Small intestine (tissue), 7 donors: ENCODE measurements at regions not wholly inside any gene's neighbourhood (a gene's known extent, or its start where the extent isn't known, plus 50 kb on each side); places are given as distances from the start of the nearest gene placed in this dataset.

Source experiments
- DNase-seq, 2 donors: peaks; one replicate each; pipeline versions ENCODE4 v3.0.0 to v3.0.0-alpha.2; 2013
- FAIRE-seq: peaks from 2 replicates; lab custom pipeline; 2012; peaks lifted over from hg19 to GRCh38; lab: Jason Lieb, UNC
- H3K27ac ChIP-seq, 3 donors: one replicate each; pipeline ENCODE4 v1.5.1; 2013; ENCODE audit warnings: low read length in 2 of 3, mild to moderate bottlenecking in 2 of 3, control low read depth in 1 of 3, inconsistent platforms in 1 of 3, low read depth in 1 of 3, moderate library complexity in 1 of 3
- H3K27me3 ChIP-seq, 3 donors: one replicate each; pipeline ENCODE4 v1.6.1; 2013; ENCODE audit warnings: low read length in 3 of 3, inconsistent platforms in 1 of 3; ENCODE audit not compliant: control insufficient read depth in 3 of 3, insufficient read depth in 3 of 3
- H3K36me3 ChIP-seq, 3 donors: one replicate each; pipeline ENCODE4 v1.6.1; 2013; ENCODE audit warnings: low read length in 3 of 3, inconsistent platforms in 1 of 3, low read depth in 1 of 3, mild to moderate bottlenecking in 1 of 3, moderate library complexity in 1 of 3; ENCODE audit not compliant: control insufficient read depth in 3 of 3, insufficient read depth in 2 of 3
- H3K4me1 ChIP-seq, 3 donors: one replicate each; pipeline ENCODE4 v1.6.1; 2013; ENCODE audit warnings: low read length in 2 of 3, inconsistent platforms in 1 of 3, low read depth in 1 of 3, mild to moderate bottlenecking in 1 of 3, moderate library complexity in 1 of 3; ENCODE audit not compliant: control insufficient read depth in 3 of 3, insufficient read depth in 2 of 3
- H3K4me3 ChIP-seq, 3 donors: one replicate each; pipeline ENCODE4 v1.5.1; 2013; ENCODE audit warnings: low read length in 3 of 3, control low read depth in 1 of 3, inconsistent platforms in 1 of 3, low read depth in 1 of 3, mild to moderate bottlenecking in 1 of 3, moderate library complexity in 1 of 3
- H3K9me3 ChIP-seq, 2 donors: one replicate each; pipeline ENCODE4 v1.6.1; 2013; ENCODE audit warnings: low read depth in 1 of 2, low read length in 1 of 2; ENCODE audit not compliant: control insufficient read depth in 2 of 2, insufficient read depth in 1 of 2
- WGBS, 3 donors: extraction: QIAGEN DNeasy Blood & Tissue Kit; methylation state at CpG; one replicate each; pipeline ENCODE4 v1.1.7; 2013; 5-methylcytosine and 5-hydroxymethylcytosine counted together
- donor health status: healthy with polysubstance abuse.
- donor health status: control.
- donor health status: control.
- donor health status: Bipolar disorder and iron deficiency.
- donor health status: healthy.

GRCh38 chr9:679462-679861 is 162.0 kb upstream of the DMRT1 start:
- 93 to 96% (median 94%) methylated on average over 6 of the region's 6 CpGs for WGBS, 3 donors
- Histone ChIP-seq H3K4me3 (no peak overlapping the region), H3K27me3 (no peaks in the 10 kb centered on the region), H3K9me3 (no peaks in the 10 kb centered on the region), H3K4me1 (peaks cover 0 to 25% (median 5%) of the 10 kb centered on the region in 3 donors), H3K27ac (no peak overlapping the region), H3K36me3 (peaks cover 0 to 3% (median 0%) of the 10 kb centered on the region in 3 donors)
- no peak for DNase-seq
- FAIRE-seq: no peak

GRCh38 chr9:680106-680505 is 161.4 kb upstream of the DMRT1 start:
- Histone ChIP-seq H3K4me1 (peaks cover 0 to 27% (median 5%) of the 10 kb centered on the region in 3 donors), H3K9me3 (no peaks in the 10 kb centered on the region), H3K27ac (no peak overlapping the region), H3K4me3 (no peak overlapping the region), H3K36me3 (peaks cover 0 to 3% (median 0%) of the 10 kb centered on the region in 3 donors), H3K27me3 (no peaks in the 10 kb centered on the region)
- DNase-seq (no peak), FAIRE-seq (no peak)
- 70 to 84% (median 83%) methylated on average over 5 of the region's 5 CpGs for WGBS, 3 donors

GRCh38 chr9:682633-683508 is 158.6 kb upstream of the DMRT1 start:
- FAIRE-seq: no peak
- no peaks in the 10 kb centered on the region for H3K9me3 ChIP-seq
- peaks cover 0 to 34% (median 1%) of the 10 kb centered on the region in 3 donors for H3K4me1 ChIP-seq
- H3K27me3 ChIP-seq: no peaks in the 10 kb centered on the region
- H3K36me3 ChIP-seq: peaks cover 0 to 9% (median 0%) of the 10 kb centered on the region in 3 donors
- H3K4me3 ChIP-seq: peak overlapping the region in 1 of 3 donors; percentile 18
- peak overlapping the region; percentile 38 to 92 (median 81) for H3K27ac ChIP-seq
- DNase-seq: peak; percentile 86 to 90
- 15 to 52% (median 30%) methylated on average over 12 of the region's 12 CpGs for WGBS, 3 donors

- Histone ChIP-seq H3K4me1 (peaks cover 0 to 32% (median 0%) of the 10 kb centered on the region in 3 donors), H3K27me3 (no peaks in the 10 kb centered on the region), H3K36me3 (peaks cover 0 to 9% (median 0%) of the 10 kb centered on the region in 3 donors), H3K4me3 (peak overlapping the region in 1 of 3 donors; percentile 18), H3K9me3 (no peaks in the 10 kb centered on the region), H3K27ac (peak overlapping the region in 2 of 3 donors; percentile 81 to 92)
- FAIRE-seq (no peak), DNase-seq (no peak)
- 24 to 55% (median 35%) methylated on average over 2 of the region's 2 CpGs for WGBS, 3 donors
Observed at GRCh38 chr9:683509-684021, 157.9 kb upstream of the DMRT1 start.

- peaks cover 0 to 32% (median 0%) of the 10 kb centered on the region in 3 donors for H3K4me1 ChIP-seq
- peak overlapping the region in 2 of 3 donors; percentile 6 to 92 for H3K27ac ChIP-seq
- no peaks in the 10 kb centered on the region for H3K27me3 ChIP-seq
- H3K9me3 ChIP-seq: no peaks in the 10 kb centered on the region
- H3K36me3 ChIP-seq: peaks cover 0 to 11% (median 0%) of the 10 kb centered on the region in 3 donors
- FAIRE-seq: no peak
- DNase-seq: no peak
- H3K4me3 ChIP-seq: peak overlapping the region in 1 of 3 donors; percentile 3
- WGBS, 3 donors: 59 to 71% (median 70%) methylated on average over 9 of the region's 9 CpGs
Observed at GRCh38 chr9:684054-684890, 157.2 kb upstream of the DMRT1 start.

GRCh38 chr9:684941-685340 is 156.6 kb upstream of the DMRT1 start:
- H3K9me3 ChIP-seq: no peaks in the 10 kb centered on the region
- H3K4me3 ChIP-seq: no peak overlapping the region
- H3K27me3 ChIP-seq: no peaks in the 10 kb centered on the region
- 59 to 73% (median 69%) methylated on average over 4 of the region's 4 CpGs for WGBS, 3 donors
- H3K36me3 ChIP-seq: peaks cover 0 to 15% (median 0%) of the 10 kb centered on the region in 3 donors
- DNase-seq (no peak), FAIRE-seq (no peak)
- peaks cover 0 to 32% (median 0%) of the 10 kb centered on the region in 3 donors for H3K4me1 ChIP-seq
- peak overlapping the region in 1 of 3 donors; percentile 16 for H3K27ac ChIP-seq

- no peaks in the 10 kb centered on the region for H3K9me3 ChIP-seq
- no peak overlapping the region for H3K4me3 ChIP-seq
- DNase-seq (no peak), FAIRE-seq (no peak)
- no peak overlapping the region for H3K27ac ChIP-seq
- no peaks in the 10 kb centered on the region for H3K27me3 ChIP-seq
- peaks cover 0 to 12% (median 0%) of the 10 kb centered on the region in 3 donors for H3K36me3 ChIP-seq
- peaks cover 0 to 32% (median 5%) of the 10 kb centered on the region in 3 donors for H3K4me1 ChIP-seq
- WGBS, 3 donors: 74 to 82% (median 80%) methylated on average over 7 of the region's 7 CpGs
Observed at GRCh38 chr9:686321-686813, 155.1 kb upstream of the DMRT1 start.
